Left lobe of liver (tissue), 2 donors: ENCODE measurements at regions not wholly inside any gene's neighbourhood (a gene's known extent, or its start where the extent isn't known, plus 50 kb on each side); places are given as distances from the start of the nearest gene placed in this dataset.
"Not testable (repeated sequence)": the region's sequence is repeated elsewhere in the genome, so short reads cannot be mapped to it uniquely, and the experiment has no call there.

Experiments used
- ATAC-seq: fragments of 200-7000 bp; cut with Tn5 transposase; one replicate; pipeline ENCODE4 v1.9.1; 2020; ENCODE audit warnings: mild to moderate bottlenecking, moderate library complexity
- DNase-seq: peaks from one replicate; pipeline ENCODE4 v3.0.0-alpha.2; 2020; ENCODE audit warnings: low spot score
- donor health status: DM: no; HTN: no; CAD: no; lungs with moderate emphysema.
- donor health status: DM: no; HTN: yes; CAD: no.

DNA sequence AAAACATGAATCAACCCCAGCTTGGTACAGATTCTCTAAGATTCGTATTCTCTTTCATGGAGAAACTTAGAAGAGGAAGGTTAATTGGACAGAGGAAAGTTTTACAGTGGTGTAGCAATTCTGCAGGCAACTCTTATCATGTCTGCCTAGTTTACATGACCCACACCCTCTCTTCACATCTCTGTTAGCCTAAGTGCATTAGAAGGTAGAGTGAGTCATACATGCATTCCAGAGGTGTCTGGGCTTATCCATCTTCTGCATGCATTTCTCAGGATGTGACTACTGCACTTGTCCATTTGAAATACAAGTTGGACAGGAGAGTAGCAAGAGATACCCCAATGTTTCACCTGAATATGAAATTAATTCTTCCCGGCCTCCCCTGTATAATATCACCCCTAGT lies 578.4 kb upstream of the NCAM2 start:
- no peak for DNase-seq
- no peak for ATAC-seq

DNA sequence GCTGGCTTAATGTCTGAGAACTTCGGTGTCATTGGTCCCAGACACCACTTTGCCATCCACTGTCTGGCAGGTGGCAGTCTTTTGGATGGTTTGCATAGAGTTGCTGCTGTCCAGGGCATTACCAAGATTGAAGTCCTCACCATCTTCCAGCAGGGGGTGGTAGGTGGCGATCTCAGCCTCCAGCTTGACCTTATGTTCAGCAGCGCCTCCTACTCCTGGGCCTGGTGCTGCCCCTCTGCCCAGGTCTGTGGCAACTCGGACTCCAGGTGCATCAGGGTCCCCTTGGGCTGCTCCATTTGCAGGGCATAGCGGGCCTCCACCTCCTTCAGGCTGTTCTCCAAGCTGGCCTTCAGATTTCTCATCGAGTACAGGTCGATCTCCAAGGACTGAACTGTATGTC lies 573.3 kb upstream of the NCAM2 start:
- no peak for DNase-seq
- no peak for ATAC-seq

DNA sequence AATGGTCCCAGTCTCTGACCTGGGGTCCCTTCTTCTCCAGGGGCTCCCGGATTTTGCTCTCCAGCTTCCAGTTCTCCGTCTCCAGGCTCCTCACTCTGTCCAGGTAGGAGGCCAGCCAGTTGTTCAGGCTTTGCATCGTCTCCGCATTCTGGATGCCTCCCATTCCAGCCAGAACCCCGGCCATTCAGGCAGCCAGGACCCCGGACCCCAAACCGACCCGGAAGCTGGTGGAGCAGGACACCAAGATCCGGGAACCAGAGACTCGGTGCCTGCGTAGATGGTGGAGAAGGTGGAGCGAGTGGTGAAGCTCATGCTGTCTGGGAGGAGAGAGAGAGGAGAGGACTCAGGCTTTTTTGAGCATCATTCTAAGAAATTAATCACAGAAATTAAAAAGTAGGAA lies 572.4 kb upstream of the NCAM2 start:
- ATAC-seq (no peak), DNase-seq (no peak)

DNA sequence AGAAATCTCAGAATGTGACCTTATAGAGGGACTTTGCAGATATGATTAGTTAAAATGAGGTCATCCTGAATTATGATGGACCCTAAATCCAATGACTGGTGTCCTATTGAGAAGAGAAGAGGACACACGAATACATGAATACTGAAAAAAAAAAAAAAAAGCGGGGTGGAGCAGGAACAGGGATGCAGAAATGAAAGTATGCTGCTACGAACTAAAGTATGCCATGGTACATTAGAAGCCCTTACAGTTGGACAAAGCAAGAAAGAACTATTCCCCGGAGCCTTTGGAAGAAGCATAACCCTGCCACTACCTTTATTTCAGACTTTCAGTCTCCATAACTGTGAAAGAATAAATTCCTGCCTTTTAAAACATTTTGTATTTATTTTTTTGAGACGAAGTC lies 557.9 kb upstream of the NCAM2 start:
- ATAC-seq (no peak), DNase-seq (no peak)

DNA sequence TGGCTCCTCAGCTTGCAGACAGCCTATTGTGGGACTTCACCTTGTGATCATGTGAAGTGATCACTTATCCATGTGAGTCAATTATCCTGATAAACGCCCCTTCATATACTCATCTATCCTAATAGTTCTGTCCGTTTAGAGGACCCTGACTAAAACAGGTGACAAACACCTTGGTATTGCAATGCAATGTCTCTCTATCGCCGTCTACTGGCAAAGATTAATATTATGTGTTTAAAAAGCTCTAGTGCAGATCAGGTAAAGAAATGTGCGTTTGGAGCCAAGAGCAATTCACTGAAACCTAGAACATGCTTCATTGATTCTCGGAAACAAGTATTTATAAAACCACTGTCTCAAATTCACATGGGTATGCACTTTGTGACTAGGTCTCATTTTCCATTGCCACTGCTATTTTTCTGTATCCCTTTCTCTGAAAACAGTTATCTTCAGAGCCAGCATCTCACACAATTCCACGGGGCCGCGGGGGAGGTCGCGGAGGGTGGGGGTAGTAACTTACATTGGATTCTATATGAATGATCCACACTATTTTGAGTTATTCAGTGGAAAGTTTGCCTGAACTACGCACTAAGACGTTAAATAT lies 554.6 kb upstream of the NCAM2 start:
- DNase-seq (no peak), ATAC-seq (peak; percentile 55)

DNA sequence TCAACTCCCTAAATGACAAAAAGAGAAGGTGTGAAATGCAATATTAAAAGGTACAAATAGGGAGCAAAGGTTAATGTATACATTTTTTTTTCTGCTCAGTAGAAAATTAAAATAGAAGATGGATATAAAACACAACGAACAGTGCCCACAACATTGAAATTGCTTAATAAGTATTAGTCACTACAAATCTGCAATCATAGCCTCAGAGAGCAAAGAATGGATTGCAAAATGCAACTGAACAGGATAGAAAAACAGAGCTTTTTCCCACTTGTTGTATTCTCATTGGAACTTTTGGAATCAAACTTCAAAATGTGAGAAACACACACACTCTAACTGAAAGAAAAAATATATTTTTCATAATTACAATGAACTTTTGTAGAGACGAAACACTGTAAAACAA lies 552.2 kb upstream of the NCAM2 start:
- no peak for DNase-seq
- ATAC-seq: no peak

DNA sequence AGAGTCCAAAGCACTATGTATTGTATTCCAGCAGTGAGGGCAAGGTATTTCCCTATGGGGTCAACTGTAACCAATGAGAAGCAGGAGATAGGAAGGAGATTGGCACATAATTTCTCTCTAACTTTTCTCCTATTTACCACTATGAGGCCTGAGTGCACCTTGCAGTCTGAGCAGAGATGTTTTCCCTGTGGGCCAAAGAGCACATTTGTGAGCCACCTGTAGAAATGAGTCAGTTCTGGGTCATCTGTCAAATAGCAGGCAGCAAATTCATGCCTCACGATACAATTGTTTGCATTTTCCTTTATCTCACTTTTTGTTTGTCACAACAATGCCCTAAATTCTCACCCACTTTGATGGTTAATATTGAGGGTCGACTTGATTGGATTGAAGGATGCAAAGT lies 547.2 kb upstream of the NCAM2 start:
- DNase-seq (no peak), ATAC-seq (no peak)

DNA sequence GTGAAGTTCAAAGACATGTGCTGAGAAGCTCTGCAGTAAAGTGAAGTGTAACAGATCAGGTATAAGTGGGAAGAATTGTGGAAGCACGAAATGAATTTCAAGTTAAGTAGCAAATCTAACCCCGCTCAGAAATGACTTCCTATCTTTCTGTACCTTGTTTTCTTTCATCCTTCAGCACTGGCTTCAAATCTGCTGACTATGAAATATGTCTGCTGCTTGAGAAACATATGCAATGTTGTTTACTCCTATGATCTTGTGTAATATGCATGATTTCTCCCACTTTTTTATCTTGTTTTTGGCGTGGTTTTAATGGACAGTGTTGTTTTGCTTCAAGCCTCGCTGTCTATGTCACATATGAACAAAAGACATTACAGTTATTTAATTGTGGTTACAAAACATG lies 545.3 kb upstream of the NCAM2 start:
- ATAC-seq (no peak), DNase-seq (no peak)

DNA sequence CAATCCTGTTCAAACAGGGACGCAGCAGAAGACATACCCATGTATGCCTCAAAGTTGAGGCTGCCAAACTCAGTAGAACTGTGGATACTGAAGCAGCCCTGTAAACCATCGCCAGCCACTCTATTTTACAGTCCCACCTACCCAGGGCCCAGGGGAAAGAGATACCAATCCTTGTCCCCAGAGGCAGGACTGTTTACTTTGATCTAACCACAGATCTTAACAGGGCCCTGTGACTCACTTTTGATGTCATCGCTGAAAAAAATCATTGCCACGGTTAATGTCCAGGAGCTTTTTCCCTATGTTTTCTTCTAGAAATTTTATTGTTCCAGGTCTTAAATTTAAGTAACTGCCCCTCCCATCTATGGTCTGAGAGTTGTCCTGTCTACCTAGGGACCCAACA lies 538.4 kb upstream of the NCAM2 start:
- ATAC-seq (no peak), DNase-seq (no peak)

DNA sequence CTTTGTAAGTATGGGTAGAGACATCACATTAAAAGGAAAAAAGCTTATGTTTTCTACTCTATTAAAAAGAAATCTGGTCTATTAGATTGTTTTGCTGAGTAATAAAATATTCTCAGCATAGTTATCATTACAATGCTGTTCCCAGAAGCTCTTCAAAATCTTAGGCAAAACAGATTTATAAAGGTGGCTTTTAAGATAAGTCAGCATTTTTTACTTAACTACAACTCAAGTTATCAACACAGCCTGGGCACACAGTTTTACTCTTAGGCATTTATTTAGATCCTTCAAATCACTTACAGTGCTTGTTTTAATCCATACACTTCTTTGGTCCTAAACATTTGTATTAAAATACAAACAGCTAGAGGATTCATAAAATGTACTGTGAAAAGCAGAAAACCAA lies 534.8 kb upstream of the NCAM2 start:
- ATAC-seq: no peak
- no peak for DNase-seq

DNA sequence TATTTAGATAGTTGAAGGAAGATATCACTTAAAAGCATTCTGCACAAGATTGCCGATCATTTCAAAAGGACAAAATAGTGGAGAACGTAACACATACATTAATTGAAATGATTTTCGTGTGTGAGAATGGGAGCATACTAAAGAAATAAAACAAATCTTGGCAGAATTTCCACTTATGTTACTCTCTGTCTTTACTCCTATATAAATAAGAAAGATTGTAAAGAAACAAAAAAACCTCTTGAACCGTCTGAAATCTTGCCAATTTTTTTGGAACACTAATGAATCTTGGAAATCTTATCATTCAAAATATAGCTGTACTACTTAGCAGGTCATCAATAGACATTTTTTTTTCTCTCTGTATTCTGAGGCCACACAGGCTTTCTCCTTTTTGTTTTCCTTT lies 528.8 kb upstream of the NCAM2 start:
- ATAC-seq (no peak), DNase-seq (no peak)

DNA sequence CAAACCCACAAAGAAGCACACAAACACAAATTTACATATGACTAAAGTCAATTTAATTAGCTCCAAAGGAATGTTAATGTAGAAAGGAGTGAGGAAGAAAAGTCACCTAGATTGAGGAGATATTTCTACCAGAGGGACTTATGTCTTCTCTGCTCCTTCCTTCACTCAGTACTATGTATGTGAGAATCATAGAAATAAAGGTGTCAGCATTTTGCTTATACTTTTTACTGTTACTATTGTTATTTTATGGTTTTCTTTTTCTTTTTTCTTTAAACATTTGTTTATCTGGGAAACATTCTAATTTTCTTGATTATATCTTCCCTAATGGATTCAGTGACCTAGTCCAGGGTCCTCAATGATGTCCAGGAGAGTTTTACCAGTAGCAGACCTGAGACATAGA lies 511.9 kb upstream of the NCAM2 start:
- no peak for ATAC-seq
- no peak for DNase-seq

DNA sequence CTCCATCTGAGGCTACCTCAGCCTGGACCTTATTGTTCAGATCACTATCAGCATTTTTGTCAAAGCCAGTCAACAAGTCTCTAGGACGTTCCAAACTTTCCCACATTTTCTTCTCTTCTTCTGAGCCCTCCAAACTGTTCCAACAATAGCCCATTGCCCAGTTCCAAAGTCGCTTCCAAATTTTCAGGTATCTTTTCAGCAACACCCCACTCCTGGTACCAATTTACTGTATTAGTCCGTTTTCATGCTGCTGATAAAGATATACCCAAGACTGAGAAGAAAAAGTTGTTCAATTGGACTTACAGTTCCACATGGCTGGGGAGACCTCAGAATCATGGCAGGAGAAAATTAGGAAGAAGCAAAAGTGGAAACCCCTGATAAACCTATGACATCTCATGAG lies 495.3 kb upstream of the NCAM2 start:
- ATAC-seq, DNase-seq: not testable (repeated sequence)

DNA sequence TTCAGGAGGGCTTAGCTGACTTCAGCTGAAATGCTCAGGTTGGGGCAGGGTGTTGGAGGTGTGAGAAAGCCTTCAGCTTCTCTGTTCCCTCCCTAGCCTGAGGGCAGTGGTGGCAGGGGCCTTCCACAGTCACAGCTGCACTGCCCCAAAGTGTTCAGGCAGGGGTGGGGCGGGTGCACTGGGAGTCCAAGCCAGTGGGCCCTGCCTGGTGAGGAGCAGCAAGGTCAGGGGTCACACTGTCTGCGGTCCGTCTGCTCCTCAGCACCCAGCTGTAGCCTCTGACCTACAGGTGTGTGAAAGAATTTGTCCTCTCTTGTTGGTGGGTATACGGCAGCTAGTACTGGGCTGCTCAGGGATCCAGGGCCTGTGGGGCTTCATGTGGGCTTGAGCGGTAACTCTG lies 490.4 kb upstream of the NCAM2 start:
- ATAC-seq (no peak), DNase-seq (no peak)

DNA sequence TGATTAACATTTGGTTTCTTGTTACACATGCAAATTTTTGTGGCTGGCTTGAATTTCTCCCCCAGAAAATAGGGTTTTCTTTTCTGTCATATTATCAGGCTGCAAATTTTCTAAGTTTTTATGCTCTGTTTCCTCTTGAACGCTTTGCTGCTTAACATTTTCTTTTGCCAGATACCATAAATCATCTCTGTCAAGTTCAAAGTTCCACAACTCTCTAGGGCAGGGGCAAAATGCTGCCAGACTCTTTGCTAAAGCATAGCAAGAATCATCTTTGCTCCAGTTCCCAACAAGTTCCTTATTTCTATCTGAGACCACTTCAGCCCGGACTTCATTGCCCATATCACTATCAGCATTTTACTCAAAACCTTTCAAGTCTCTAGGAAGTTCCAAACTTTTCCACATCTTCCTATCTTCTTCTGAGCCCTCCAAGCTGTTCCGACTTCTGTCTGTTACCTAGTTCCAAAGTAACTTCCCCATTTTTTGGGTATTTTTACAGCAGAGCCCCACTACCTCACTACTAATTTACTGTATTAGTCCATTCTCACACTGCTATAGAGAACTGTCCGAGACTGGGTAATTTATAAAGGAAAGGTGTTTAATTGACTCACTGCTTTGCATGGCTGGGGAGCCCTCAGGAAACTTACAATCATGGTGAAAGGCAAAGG lies 486.9 kb upstream of the NCAM2 start:
- no peak for ATAC-seq
- no peak for DNase-seq

DNA sequence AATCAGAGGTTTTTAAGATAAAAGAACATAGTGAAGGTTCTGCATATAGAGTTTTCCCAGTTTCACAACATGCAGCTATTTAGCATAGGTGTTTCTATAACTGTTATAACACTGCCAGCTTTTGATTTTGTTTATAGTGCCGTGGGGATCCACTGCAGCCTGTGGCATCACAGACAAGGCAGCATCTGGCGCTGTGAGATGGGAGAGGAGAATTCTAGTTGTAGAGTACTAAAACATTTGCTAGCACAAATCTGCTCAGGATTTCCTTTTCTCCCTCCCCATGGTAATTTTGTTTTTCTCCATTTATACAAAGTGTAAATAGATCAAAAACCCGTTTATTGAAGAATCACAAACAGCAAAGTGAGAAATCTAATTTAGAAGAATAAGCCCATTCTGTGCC lies 482.8 kb upstream of the NCAM2 start:
- ATAC-seq: no peak
- no peak for DNase-seq

DNA sequence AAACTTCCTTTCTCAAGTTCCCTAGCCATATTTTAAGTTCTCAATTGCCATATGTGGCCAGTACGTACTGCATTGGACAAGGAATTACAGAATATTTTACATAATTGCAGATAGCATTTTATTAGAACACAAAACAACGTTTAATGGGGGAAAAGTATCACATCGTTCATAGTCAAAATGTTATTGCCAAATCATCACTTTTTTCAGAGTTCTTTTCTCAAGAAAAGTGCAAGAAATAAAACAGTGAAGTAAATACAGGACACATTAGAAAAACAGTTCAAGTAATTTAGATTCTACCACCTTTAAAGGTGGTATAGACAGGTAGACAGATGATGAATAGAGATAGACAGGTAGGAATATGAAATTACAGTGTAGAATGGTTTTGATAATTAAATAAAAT lies 479.1 kb upstream of the NCAM2 start:
- DNase-seq: no peak

DNA sequence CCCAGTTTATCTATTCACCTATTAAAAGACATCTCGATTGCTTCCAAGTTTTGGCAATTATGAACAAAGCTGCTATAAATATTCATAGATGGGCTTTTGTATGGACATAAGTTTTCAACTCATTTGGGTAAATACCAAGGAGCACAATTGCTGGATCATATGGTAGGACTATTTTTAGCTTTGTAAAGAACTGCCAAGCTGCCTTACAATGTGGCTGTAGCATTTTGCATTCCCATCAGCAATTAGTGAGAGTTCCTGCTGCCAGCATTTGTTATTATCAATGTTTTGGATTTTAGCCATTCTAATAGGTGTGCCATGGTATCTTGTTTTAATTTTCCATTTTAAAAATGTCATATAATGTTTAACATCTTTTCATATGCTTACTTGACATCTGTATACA lies 475.6 kb upstream of the NCAM2 start:
- ATAC-seq (no peak), DNase-seq (no peak)

More for the DNA sequence above, 479.1 kb upstream of the NCAM2 start:
- no peak for ATAC-seq

DNA sequence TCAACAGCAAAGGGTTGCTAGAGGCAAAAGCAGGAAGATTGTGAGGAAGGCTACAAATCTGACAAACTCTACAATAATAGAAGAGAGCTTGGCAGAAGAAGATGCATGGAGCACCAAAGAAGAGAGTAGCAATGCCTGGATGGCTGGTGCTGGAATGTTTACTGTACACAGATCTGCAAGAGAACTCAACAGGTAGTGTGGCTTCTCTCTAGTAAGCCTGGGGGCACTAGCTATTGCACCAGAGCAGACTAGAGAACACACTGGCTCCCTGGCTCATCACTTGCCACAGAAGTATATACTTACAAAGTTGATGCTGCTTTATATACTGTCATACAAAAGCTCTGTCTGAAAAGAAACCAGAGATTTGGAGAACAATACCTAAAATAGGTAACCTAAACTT lies 475.0 kb upstream of the NCAM2 start:
- DNase-seq (no peak), ATAC-seq (no peak)

DNA sequence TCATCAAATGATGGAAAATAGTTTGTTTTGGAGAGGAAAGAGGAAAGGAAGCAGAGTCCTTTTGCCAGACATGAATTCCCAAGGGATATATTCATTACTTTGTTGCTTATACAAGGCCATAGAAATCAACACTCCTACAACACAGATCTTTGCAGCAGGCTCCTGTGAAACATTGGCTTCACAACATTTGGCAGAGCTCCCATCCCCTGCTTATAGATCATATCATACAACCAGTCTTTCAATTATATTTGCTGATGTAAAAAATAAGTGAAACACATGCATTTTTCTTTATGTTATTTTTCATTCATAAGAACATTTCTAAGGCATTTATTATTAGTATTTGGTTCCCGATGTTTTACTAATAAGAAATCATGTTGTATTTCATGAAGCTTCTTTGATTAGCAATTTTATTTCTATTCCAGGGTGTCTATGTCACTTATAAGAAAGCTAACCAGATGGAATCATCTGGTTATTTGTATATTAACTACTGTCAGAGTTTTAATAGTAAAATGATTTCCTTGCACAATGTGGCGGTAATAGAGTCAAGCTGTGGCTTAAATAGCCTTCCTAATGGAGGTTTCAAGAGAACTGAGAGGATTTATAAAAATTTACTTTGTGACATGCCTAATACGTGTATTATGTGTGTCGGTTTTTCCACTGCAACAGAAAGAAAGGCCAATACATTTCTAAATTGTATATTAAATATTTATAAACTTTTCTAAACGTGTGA lies 470.3 kb upstream of the NCAM2 start:
- no peak for ATAC-seq
- DNase-seq: no peak

DNA sequence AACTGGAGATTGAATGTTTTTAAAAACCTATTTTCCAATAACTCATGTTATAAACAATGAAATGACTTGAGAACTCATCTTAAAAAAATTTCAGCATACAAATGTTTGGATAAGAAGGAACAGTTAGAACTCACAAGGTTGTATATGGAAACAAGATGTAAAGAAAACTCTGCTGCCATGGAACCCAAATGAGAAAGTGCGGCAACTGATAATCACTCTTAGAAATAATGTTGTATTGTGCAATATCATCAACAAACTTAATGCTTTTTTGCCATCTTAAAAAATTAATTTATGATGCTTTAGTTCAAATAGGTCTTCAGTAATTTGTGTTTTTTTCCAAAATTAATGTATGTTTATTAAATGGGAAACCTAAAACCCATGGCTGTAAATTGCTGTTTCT lies 461.1 kb upstream of the NCAM2 start:
- no peak for DNase-seq
- no peak for ATAC-seq

DNA sequence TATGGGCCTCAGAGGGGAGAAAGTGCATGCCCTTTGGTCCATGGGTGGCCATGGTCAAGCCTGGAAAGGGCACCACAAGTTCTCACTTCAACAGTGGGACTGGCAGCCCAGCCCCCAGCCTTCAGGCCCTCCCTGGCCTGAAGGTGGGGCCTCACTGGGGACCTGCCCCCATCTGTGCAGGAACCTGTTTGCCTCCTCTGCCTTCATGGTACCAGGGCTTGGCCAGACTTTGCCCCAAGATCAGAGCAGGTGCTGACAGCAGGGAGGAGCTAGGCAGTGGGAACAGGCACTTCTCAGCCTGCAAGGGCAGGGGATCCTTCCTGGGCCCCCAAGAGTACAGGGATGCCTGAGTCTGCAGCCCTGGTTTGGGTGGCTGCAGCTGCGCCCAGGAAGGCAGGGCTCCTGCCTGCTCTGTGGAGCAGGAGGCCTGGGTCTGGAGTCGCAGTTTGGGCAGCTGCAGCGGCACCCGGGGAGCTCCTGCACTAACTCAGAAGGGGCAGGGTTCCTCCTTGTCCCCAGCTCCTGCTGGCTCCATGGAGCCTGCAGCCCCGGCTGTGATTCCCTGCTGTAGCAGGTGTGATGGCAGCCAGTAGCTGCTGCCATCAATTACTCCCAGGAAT lies 460.1 kb upstream of the NCAM2 start:
- no peak for DNase-seq
- ATAC-seq: no peak
